ENCODE measurements at regions not wholly inside any gene's neighbourhood (a gene's known extent, or its start where the extent isn't known, plus 50 kb on each side); places are given as distances from the start of the nearest gene placed in this dataset.

GRCh38 chr6:14475306-14475705 lies 357.7 kb downstream of the CD83 start:
- no peak for DNase-seq (ENCODE audit: low read depth, low spot score)
- TF ChIP-seq REST (IDR thresholded peaks at IDR 0.05; ENCODE audit: insufficient read depth in 1 of 2, low read depth in 2 of 2, low read length in 1 of 2) (no peak), POLR2AphosphoS5 (IDR thresholded peaks at IDR 0.05; ENCODE audit: low read depth, low read length) (no peak), SIN3A (IDR thresholded peaks at IDR 0.05; ENCODE audit: borderline replicate concordance, insufficient read depth, low read depth, low read length) (no peak), TCF7L2 (IDR thresholded peaks at IDR 0.05; ENCODE audit: low read depth, low read length) (no peak), CTCF (IDR thresholded peaks at IDR 0.05) (no peak)
- ChIA-PET CTCF (no interaction called here), POLR2A (no interaction called here)
- intact Hi-C loops (cut with micrococcal nuclease; ENCODE audit: unreplicated experiment): no loop called here
- no peaks in the 10 kb centered on the region for H3K4me1 ChIP-seq (ENCODE audit: control insufficient read depth, insufficient read depth, low read length)
- no peaks in the 10 kb centered on the region for H3K9me3 ChIP-seq (ENCODE audit: control insufficient read depth, insufficient read depth, low read depth, low read length)
- no peak for ATAC-seq
- in situ Hi-C loops (cut with HindIII; ENCODE audit: low pct_unique_long_range_greater_than_20kb, low sequenced_read_pairs): no loop called here
- BruUV-seq (replicated peaks): no TSS peak
- no peak overlapping the region for H3K4me3 ChIP-seq (ENCODE audit: low read depth in 2 of 2, low read length in 2 of 2)
- H3K27ac ChIP-seq (ENCODE audit: low read length): no peak overlapping the region
- no peaks in the 10 kb centered on the region for H3K27me3 ChIP-seq (ENCODE audit: control insufficient read depth, insufficient read depth, low read length)
- H3K36me3 ChIP-seq (ENCODE audit: control insufficient read depth, insufficient read depth, low read length): no peaks in the 10 kb centered on the region

GRCh38 chr6:14476793-14477531 lies 359.4 kb downstream of the CD83 start:
- DNase-seq (ENCODE audit: low read depth, low spot score) (no peak), ATAC-seq (no peak)
- Histone ChIP-seq H3K27ac (ENCODE audit: low read length) (no peak overlapping the region), H3K4me1 (ENCODE audit: control insufficient read depth, insufficient read depth, low read length) (no peaks in the 10 kb centered on the region), H3K27me3 (ENCODE audit: control insufficient read depth, insufficient read depth, low read length) (no peaks in the 10 kb centered on the region), H3K36me3 (ENCODE audit: control insufficient read depth, insufficient read depth, low read length) (no peaks in the 10 kb centered on the region), H3K9me3 (ENCODE audit: control insufficient read depth, insufficient read depth, low read depth, low read length) (no peaks in the 10 kb centered on the region), H3K4me3 (ENCODE audit: low read depth in 2 of 2, low read length in 2 of 2) (no peak overlapping the region)
- CTCF ChIA-PET: no interaction called here
- in situ Hi-C loops (cut with HindIII; ENCODE audit: low pct_unique_long_range_greater_than_20kb, low sequenced_read_pairs): no loop called here
- intact Hi-C loops (cut with micrococcal nuclease; ENCODE audit: unreplicated experiment): no loop called here
- no TSS peak for BruUV-seq (replicated peaks)
- TF ChIP-seq CTCF (IDR thresholded peaks at IDR 0.05): no peak
- no peak for TF ChIP-seq SIN3A (IDR thresholded peaks at IDR 0.05; ENCODE audit: borderline replicate concordance, insufficient read depth, low read depth, low read length)
- TF ChIP-seq TCF7L2 (IDR thresholded peaks at IDR 0.05; ENCODE audit: low read depth, low read length): no peak
- no peak for TF ChIP-seq POLR2AphosphoS5 (IDR thresholded peaks at IDR 0.05; ENCODE audit: low read depth, low read length)
- TF ChIP-seq REST (IDR thresholded peaks at IDR 0.05; ENCODE audit: insufficient read depth in 1 of 2, low read depth in 2 of 2, low read length in 1 of 2): no peak
- POLR2A ChIA-PET: no interaction called here
